ENCODE measurements at regions not wholly inside any gene's neighbourhood (a gene's known extent, or its start where the extent isn't known, plus 50 kb on each side); places are given as distances from the start of the nearest gene placed in this dataset.

DNA sequence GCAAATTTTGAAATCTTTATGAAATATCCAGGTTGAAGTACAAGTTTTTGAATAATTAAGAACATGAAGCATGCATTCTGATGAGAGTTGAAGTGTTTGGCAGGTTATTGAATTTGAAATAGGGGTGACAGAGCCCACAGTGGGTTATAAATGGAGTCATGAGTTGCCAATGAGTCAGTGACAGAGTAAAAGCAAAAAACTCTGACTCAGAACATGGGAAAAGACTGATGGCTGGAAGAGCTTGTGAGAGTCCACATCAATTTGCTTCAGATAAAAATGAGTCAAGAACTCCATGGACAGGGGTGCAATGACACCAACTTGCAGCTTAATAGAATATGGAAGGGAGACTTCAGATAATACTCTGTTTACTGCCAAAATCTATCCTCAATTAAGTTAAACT lies 105.3 kb downstream of the SLC6A15 start:
- no peak for TF ChIP-seq HDGF (IDR thresholded peaks at IDR 0.05; ENCODE audit: borderline replicate concordance)
- no peak for TF ChIP-seq FOXA1 (IDR thresholded peaks at IDR 0.05)
- no peak for TF ChIP-seq FOXK2 (IDR thresholded peaks at IDR 0.05)
- no peak for TF ChIP-seq L3MBTL2 (conservative IDR thresholded peaks at IDR 0.05)
- no peak for TF ChIP-seq SUZ12 (IDR thresholded peaks at IDR 0.05)
- no peak for TF ChIP-seq NFRKB (IDR thresholded peaks at IDR 0.05)
- no peak for TF ChIP-seq FOXM1 (IDR thresholded peaks at IDR 0.05; ENCODE audit: borderline replicate concordance)
- TF ChIP-seq BHLHE40 (IDR thresholded peaks at IDR 0.05; ENCODE audit: borderline replicate concordance): no peak
- TF ChIP-seq LEF1 (IDR thresholded peaks at IDR 0.05; ENCODE audit: borderline replicate concordance): no peak
